Colonic mucosa (tissue), 4 donors: ENCODE measurements at regions not wholly inside any gene's neighbourhood (a gene's known extent, or its start where the extent isn't known, plus 50 kb on each side); places are given as distances from the start of the nearest gene placed in this dataset.

Experiments
- DNase-seq: peaks from one replicate; pipeline ENCODE4 v3.0.0-alpha.2; 2020
- H3K27ac ChIP-seq: fragments of 200-600 bp; one replicate; pipeline ENCODE4 v1.8.0; 2021
- H3K27me3 ChIP-seq: fragments of 200-600 bp; one replicate; pipeline ENCODE4 v1.8.0; 2021
- H3K36me3 ChIP-seq: fragments of 200-600 bp; one replicate; pipeline ENCODE4 v1.8.0; 2021
- H3K4me1 ChIP-seq: fragments of 200-600 bp; one replicate; pipeline ENCODE4 v1.8.0; 2021; ENCODE audit warnings: mild to moderate bottlenecking
- H3K4me3 ChIP-seq: fragments of 200-600 bp; one replicate; pipeline ENCODE4 v1.8.0; 2021
- H3K9ac ChIP-seq, 2 donors: one replicate each; pipeline ENCODE4 v1.7.0; 2013; ENCODE audit warnings: control low read depth in 2 of 2, low read depth in 2 of 2, low read length in 2 of 2
- H3K9me3 ChIP-seq: fragments of 200-600 bp; one replicate; pipeline ENCODE4 v1.8.0; 2021
- intact Hi-C: fragments of 100-400 bp; cut with DNase I; formaldehyde crosslinking; loops from one replicate; pipeline ENCODE4 v1.14.1; 2022
- TF ChIP-seq, protein P1 (sequence below): fragments of 200-600 bp; IDR thresholded peaks from one replicate; pipeline ENCODE4 v1.8.0; 2022; ENCODE audit warnings: antibody characterized with exemption, mild to moderate bottlenecking
- donor health status: healthy.
- donor health status: DM: no; HTN: no; CAD: no.
- donor health status: DM: no; HTN: no; CAD: no.

- Histone ChIP-seq H3K9ac (no peak overlapping the region), H3K36me3 (no peaks in the 10 kb centered on the region), H3K4me3 (no peak overlapping the region), H3K9me3 (no peaks in the 10 kb centered on the region), H3K4me1 (no peaks in the 10 kb centered on the region), H3K27me3 (no peaks in the 10 kb centered on the region), H3K27ac (no peak overlapping the region)
- DNase-seq: no peak
- TF ChIP-seq, protein P1, sequence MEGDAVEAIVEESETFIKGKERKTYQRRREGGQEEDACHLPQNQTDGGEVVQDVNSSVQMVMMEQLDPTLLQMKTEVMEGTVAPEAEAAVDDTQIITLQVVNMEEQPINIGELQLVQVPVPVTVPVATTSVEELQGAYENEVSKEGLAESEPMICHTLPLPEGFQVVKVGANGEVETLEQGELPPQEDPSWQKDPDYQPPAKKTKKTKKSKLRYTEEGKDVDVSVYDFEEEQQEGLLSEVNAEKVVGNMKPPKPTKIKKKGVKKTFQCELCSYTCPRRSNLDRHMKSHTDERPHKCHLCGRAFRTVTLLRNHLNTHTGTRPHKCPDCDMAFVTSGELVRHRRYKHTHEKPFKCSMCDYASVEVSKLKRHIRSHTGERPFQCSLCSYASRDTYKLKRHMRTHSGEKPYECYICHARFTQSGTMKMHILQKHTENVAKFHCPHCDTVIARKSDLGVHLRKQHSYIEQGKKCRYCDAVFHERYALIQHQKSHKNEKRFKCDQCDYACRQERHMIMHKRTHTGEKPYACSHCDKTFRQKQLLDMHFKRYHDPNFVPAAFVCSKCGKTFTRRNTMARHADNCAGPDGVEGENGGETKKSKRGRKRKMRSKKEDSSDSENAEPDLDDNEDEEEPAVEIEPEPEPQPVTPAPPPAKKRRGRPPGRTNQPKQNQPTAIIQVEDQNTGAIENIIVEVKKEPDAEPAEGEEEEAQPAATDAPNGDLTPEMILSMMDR: no peak
- intact Hi-C loops: no loop called here
Observed at GRCh38 chr12:126791122-126791521, 1475.8 kb upstream of the TMEM132C start.

- Histone ChIP-seq H3K9me3 (no peaks in the 10 kb centered on the region), H3K36me3 (no peaks in the 10 kb centered on the region), H3K4me1 (no peaks in the 10 kb centered on the region), H3K27ac (no peak overlapping the region), H3K4me3 (no peak overlapping the region), H3K9ac (no peak overlapping the region), H3K27me3 (no peaks in the 10 kb centered on the region)
- no peak for DNase-seq
- intact Hi-C loops: no loop called here
- TF ChIP-seq, protein P1: no peak
Observed at GRCh38 chr12:126792411-126792810, 1474.6 kb upstream of the TMEM132C start.

DNA sequence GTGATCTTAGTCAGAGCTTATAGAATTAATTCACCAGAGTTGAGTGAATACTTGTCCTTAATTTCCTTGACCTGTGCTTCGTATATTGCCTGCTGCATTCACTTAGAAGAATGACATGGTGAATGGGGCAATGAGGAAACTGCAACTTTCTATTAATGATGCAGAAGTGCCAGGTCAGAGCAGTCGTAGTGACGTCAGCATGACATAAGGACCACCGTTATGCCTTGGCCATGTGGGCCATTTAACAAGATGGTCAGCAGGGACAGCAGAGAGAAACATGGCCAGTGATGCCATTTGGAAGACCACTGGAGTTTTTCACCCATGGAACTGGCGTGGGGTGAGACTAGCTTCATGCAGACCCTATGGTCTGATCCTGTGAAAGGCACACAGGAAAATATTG, 1469.4 kb upstream of the TMEM132C start:
- Histone ChIP-seq H3K27ac (no peak overlapping the region), H3K4me1 (no peaks in the 10 kb centered on the region), H3K27me3 (no peaks in the 10 kb centered on the region), H3K36me3 (no peaks in the 10 kb centered on the region), H3K9ac (no peak overlapping the region), H3K9me3 (no peaks in the 10 kb centered on the region), H3K4me3 (no peak overlapping the region)
- TF ChIP-seq, protein P1: no peak
- intact Hi-C loops: no loop called here
- no peak for DNase-seq

GRCh38 chr12:126798449-126798848, 1468.5 kb upstream of the TMEM132C start:
- Histone ChIP-seq H3K9me3 (no peaks in the 10 kb centered on the region), H3K9ac (no peak overlapping the region), H3K4me1 (no peaks in the 10 kb centered on the region), H3K4me3 (no peak overlapping the region), H3K36me3 (no peaks in the 10 kb centered on the region), H3K27me3 (no peaks in the 10 kb centered on the region), H3K27ac (no peak overlapping the region)
- DNase-seq: no peak
- intact Hi-C loops: no loop called here
- TF ChIP-seq, protein P1: no peak

DNA sequence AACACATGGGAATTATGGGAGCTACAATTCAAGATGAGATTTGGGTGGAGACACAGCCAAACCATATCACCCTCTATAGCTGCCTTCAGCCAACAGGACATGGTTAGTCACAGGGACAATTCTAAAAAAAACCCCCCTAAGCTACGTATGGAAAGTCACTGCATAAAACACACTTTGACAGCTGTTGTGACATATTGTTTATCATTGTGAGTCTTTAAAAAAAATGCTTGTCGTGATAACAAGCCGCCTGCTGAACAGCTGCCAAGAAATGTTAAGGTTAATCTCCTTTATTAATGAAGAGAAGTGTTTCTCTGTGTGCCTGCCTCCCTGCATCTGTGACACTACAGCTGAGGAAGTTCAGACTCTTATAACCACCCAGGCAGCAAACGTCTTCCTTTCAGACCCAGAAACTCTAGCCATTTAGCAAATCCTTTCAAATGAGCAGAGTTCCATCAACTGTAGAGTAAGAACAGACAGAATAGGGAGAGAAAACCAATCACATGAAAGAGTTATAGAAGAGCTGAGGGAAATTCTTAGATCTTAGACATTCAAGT, 1459.6 kb upstream of the TMEM132C start:
- no peak for DNase-seq
- Histone ChIP-seq H3K27me3 (no peaks in the 10 kb centered on the region), H3K27ac (no peak overlapping the region), H3K4me3 (no peak overlapping the region), H3K9me3 (no peaks in the 10 kb centered on the region), H3K9ac (no peak overlapping the region), H3K4me1 (no peaks in the 10 kb centered on the region), H3K36me3 (no peaks in the 10 kb centered on the region)
- TF ChIP-seq, protein P1: no peak
- intact Hi-C loops: no loop called here

- DNase-seq: no peak
- no peaks in the 10 kb centered on the region for H3K9me3 ChIP-seq
- H3K27me3 ChIP-seq: no peaks in the 10 kb centered on the region
- no peak overlapping the region for H3K27ac ChIP-seq
- TF ChIP-seq, protein P1: no peak
- H3K4me3 ChIP-seq: no peak overlapping the region
- H3K36me3 ChIP-seq: no peaks in the 10 kb centered on the region
- H3K4me1 ChIP-seq: no peaks in the 10 kb centered on the region
- intact Hi-C loops: no loop called here
- H3K9ac ChIP-seq: no peak overlapping the region
Observed at GRCh38 chr12:126811391-126811790, 1455.6 kb upstream of the TMEM132C start.
